Middle frontal gyrus (tissue), 1 donor: ENCODE measurements at regions not wholly inside any gene's neighbourhood (a gene's known extent, or its start where the extent isn't known, plus 50 kb on each side); places are given as distances from the start of the nearest gene placed in this dataset.
A peak's percentile ranks its signal among the peaks of the same experiment; 100 is the strongest.

Experiments
- DNase-seq: peaks from one replicate; pipeline ENCODE4 v3.0.0-alpha.2; 2015; ENCODE audit warnings: low spot score; ENCODE audit errors: extremely low spot score

- no peak for DNase-seq
Observed at GRCh38 chr7:30212701-30213111, 71.7 kb upstream of the ZNRF2 start.

- DNase-seq, result no peak
Observed at GRCh38 chr7:30213637-30214036, 70.8 kb upstream of the ZNRF2 start.

DNA sequence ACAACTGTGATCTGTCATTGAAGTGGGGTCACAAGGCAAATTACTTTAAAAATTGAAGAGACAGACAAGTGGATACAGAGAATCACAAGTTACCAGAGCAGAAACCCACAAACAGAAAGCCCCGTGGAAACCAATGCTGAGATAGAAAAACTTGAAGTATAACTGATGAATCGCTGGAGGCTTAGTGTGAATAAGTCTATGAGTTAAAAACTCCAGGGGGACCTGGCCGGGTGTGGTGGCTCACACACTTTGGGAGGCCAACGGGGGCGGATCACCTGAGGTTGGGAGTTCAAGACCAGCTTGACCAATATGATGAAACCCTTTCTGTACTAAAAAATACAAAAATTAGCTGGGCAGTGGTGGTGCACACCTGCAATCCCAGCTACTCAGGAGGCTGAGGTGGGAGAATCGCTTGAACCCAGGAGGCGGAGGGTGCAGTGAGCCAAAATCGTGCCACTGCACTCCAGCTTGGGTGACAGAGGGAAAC lies 69.7 kb upstream of the ZNRF2 start:
- DNase-seq, result no peak

DNA sequence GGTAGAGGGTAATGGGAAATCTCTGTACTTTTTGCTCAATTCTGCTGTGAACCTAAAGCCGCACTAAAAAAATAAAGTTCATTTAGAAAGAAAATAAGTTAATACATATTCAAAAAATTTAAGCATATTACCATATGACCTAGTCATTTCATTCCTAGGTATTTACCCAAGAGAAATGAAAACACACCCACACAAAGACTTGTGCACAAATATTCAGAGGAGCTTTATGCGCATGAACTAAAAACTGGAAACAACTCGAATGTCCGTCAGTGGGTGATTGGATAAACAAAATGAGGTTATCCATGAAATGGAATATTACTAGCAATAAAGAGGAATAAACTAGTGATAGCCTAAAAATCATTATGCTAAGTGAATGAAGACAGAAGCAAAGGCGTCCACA lies 62.6 kb upstream of the ZNRF2 start:
- DNase-seq, result no peak

DNA sequence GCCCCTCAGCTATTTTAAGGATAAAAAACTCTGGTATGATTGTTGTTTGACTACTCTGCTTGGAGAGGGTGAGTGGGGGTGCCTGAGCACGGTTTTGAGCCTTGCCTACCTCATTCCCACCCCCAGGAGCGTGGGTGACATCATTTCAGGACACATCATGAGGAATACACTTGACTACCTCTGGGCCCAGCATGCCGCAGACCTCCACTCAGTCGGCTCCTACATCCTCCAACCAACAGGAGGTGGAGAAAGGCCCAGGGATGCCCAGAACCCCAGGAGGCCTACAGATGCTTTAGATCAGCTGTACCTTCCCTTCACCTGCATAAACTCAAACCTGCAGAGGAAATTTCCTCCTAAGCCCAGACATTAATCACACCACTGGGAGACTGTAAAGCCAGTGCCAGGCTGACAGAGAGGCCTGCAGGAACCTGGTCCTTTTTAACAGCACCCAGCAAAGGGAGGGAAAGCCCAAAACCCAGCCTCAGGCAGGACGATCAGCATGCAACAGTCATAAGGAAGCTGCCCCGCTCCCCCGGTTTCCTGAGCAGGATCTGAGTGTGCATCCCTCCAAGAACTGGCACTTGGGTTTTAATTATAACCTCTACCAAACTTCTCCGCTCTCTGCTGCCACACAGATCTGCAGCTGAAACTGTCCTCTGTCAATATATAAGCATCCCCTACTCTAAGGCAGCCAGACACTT lies 61.7 kb upstream of the ZNRF2 start:
- DNase-seq, result no peak

GRCh38 chr7:30223896-30224295 lies 60.5 kb upstream of the ZNRF2 start:
- no peak for DNase-seq

DNA sequence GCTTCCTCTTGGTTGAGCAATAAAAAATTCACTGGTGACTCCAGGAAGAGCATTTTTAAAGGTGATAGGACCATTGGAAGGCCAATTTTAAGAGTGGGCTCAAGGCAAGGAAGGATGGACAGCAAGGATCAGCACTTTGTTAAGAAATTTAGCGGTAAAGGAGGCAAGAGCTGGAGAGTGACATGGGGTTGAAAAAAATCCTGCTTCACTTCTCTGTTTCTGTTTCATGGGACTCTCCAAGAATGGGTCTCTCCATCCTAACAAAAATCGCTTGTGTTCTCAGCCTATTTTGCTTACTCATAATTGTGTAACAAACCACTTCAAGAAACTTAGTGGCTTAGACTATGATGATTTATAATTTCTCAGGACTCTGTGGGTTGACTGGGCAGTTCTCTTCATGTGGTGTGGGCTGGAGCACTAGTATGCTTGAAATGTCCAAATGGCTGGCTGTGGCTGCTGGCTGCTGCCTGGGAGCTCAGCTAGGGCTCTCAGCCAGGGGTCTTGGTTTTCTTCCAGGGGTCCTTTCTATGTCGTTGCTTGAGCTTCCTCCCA lies 59.8 kb upstream of the ZNRF2 start:
- no peak for DNase-seq

DNA sequence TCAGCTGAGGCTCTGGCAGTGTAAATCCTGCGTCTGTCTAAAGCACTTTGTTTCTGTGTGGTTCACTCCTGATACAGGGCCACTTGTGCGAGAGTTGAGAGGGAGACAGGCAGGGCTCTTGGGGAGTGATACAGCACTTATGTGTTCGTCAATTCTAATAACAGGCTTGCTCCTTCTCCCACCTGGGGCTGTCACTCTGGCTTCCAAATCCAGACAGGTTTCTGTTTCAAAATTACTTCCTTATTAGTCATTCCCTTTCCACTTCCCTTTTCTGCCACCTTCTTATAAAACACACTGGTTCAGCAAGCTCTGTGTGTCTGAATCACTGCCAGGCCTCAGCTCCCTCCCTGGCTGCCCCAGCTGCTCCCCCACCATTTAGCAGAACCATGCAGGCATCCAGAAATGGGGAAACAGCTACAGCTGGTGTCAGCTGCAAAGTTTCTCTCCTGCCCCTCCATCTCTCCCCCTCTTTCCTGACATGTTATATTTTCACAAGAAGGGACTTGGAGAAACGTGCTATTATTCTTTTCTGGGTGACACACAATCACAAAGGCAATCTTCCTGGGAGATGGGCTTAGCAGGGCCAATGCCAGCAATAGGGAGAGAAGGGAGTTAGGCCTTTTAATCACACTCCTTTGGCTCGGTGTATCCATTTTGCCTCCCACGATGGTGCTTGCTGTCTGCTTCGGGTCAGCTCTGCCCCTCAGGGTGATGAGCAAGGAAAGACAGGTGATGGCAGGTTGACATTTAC lies 58.4 kb upstream of the ZNRF2 start:
- DNase-seq, result peak; percentile 50

DNA sequence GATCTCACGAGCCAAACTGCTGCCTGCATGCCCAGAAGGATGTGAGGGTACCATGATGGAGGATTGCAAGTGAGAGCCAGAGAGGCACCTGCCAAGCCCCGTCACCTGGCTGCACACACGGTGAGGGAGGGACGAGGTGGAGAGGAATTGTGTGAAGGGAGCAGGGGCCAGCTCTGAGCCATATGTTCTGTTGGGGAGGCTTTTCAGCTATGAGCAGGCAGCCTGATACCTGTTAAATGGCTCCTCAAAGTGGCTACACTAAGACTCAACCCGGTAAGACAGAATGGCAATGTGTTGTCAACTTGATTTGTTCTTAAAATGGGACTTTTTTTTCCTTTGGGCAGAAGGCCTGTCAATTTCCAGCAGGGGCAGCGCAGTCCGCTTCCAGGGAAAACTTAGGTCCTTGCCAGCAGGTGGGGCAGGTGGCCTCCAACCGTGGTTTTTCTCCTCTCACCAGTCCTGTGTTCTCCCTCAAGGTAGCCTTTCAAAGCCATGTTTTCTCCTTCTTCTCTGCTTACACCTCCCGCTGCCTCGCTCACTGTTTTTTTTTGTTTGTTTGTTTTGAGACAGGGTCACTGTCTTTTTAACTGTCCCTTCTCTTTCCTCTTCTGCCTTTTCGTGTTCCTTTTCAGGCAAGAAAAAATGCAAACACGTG lies 57.7 kb upstream of the ZNRF2 start:
- no peak for DNase-seq

- no peak for DNase-seq
Observed at GRCh38 chr7:30231271-30231670, 53.1 kb upstream of the ZNRF2 start.

DNA sequence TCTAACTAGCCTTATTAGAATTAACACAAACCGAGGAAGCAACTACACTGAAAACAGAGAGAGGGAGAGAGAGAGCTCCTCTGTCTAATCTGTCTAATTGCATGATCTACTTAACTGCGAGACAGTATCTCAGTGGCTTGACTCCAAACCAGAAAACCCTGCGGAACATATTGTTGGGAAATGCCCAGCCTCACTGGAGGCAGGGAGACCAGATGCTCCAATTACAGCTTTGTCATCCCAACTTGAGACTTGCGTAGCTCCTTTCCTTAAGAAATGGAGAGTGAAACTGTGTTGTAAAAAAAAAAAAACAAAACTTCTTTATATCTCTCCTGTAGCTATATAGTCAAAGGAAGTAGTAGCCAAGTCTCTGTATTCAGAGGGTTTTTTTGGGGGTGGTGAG lies 52.0 kb upstream of the ZNRF2 start:
- no peak for DNase-seq
